Fibroblast of lung (primary cell): ENCODE measurements at regions not wholly inside any gene's neighbourhood (a gene's known extent, or its start where the extent isn't known, plus 50 kb on each side); places are given as distances from the start of the nearest gene placed in this dataset.

Experiments used
- DNase-seq, 2 donors: peaks; one replicate each; pipeline versions ENCODE4 v3.0.0 to v3.0.0-alpha.2; 2010; ENCODE audit warnings: low read depth in 2 of 2
- H2AFZ ChIP-seq: 2 replicates; pipeline ENCODE4 v1.5.1; 2012; ENCODE audit warnings: low read length, control low read depth, inconsistent platforms
- H3K27ac ChIP-seq: 2 replicates; pipeline ENCODE4 v1.5.1; 2011; ENCODE audit warnings: low read length, control low read depth; ENCODE audit not compliant: insufficient read depth
- H3K27me3 ChIP-seq: 2 replicates; pipeline ENCODE4 v1.5.1; 2011; ENCODE audit warnings: mild to moderate bottlenecking, low read length; ENCODE audit not compliant: control insufficient read depth, insufficient read depth
- H3K36me3 ChIP-seq: 2 replicates; pipeline ENCODE4 v1.5.1; 2011; ENCODE audit warnings: low read length; ENCODE audit not compliant: control insufficient read depth, insufficient read depth
- H3K4me1 ChIP-seq: 2 replicates; pipeline ENCODE4 v1.5.1; 2011; ENCODE audit warnings: low read length; ENCODE audit not compliant: control insufficient read depth, insufficient read depth; ENCODE audit errors: extremely low read depth
- H3K4me2 ChIP-seq: 2 replicates; pipeline ENCODE4 v1.5.1; 2011; ENCODE audit warnings: low read length, control low read depth; ENCODE audit not compliant: insufficient read depth; ENCODE audit errors: extremely low read depth
- H3K4me3 ChIP-seq, 4 experiments: fragments of 200-600 bp in 1 of 4; sonication (generic) in 1 of 4; replicated peaks in 1 of 4; 2 replicates each; pipeline ENCODE4 v1.5.1; 2011 to 2016; ENCODE audit warnings: low read length in 4 of 4, low read depth in 3 of 4, mild to moderate bottlenecking in 3 of 4, control low read depth in 2 of 4, inconsistent platforms in 1 of 4, mixed read lengths in 1 of 4; ENCODE audit not compliant: insufficient read depth in 1 of 4; ENCODE audit errors: control extremely low read depth in 1 of 4
- H3K79me2 ChIP-seq: 2 replicates; pipeline ENCODE4 v1.5.1; 2012; ENCODE audit warnings: mild to moderate bottlenecking, low read length, inconsistent platforms; ENCODE audit not compliant: control insufficient read depth, insufficient read depth
- H3K9ac ChIP-seq: 2 replicates; pipeline ENCODE4 v1.5.1; 2011; ENCODE audit warnings: mild to moderate bottlenecking, low read length, control low read depth; ENCODE audit not compliant: insufficient read depth
- H3K9me3 ChIP-seq: 2 replicates; pipeline ENCODE4 v1.5.1; 2012; ENCODE audit warnings: low read depth, low read length; ENCODE audit not compliant: control insufficient read depth, insufficient read depth
- H4K20me1 ChIP-seq: 2 replicates; pipeline ENCODE4 v1.5.1; 2011; ENCODE audit warnings: low read length; ENCODE audit not compliant: control insufficient read depth, insufficient read depth; ENCODE audit errors: extremely low read depth
- EZH2 ChIP-seq: IDR thresholded peaks from 2 replicates; pipeline ENCODE4 v1.5.1; 2012; ENCODE audit warnings: low read length, control low read depth, mild to moderate bottlenecking; ENCODE audit errors: missing control alignments
- TF ChIP-seq, protein P1 (sequence below), 2 donors: IDR thresholded peaks in 1 of 2; conservative IDR thresholded peaks in 1 of 2; 1 replicate in 1 of 2; 2 replicates in 1 of 2; pipeline ENCODE4 v1.5.1; 2011 to 2012; ENCODE audit warnings: low read length in 2 of 2, control low read depth in 1 of 2, inconsistent platforms in 1 of 2, low read depth in 1 of 2, mild to moderate bottlenecking in 1 of 2

DNA sequence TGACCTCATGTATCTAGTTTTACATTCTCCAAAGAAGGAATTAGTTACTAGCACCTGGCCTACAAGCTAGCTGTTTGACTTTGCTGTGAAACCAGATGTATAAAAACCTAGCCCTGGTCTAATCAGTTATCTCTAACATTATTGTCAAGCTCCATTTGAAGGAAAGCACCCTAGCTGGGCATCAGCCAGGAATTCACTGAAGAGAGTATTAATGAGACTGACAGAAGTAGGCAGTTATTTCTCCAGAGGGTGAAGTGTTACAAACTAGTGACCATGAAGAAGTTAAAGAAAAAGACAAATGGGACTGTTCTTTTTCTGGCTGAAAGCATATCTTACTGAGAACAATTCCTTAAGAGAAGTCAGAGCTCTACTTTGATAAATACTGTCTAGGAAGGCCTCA lies 2529.3 kb upstream of the PCDH20 start:
- H3K36me3 ChIP-seq: no peaks in the 10 kb centered on the region
- H3K27me3 ChIP-seq: no peaks in the 10 kb centered on the region
- no peak overlapping the region for H3K9ac ChIP-seq
- no peak overlapping the region for H2AFZ ChIP-seq
- peak in 1 of 2 donors; percentile 0 for DNase-seq
- no peak overlapping the region for H3K4me3 ChIP-seq
- H4K20me1 ChIP-seq: no peaks in the 10 kb centered on the region
- no peaks in the 10 kb centered on the region for H3K4me1 ChIP-seq
- no peaks in the 10 kb centered on the region for H3K79me2 ChIP-seq
- no peak overlapping the region for H3K4me2 ChIP-seq
- TF ChIP-seq, protein P1, sequence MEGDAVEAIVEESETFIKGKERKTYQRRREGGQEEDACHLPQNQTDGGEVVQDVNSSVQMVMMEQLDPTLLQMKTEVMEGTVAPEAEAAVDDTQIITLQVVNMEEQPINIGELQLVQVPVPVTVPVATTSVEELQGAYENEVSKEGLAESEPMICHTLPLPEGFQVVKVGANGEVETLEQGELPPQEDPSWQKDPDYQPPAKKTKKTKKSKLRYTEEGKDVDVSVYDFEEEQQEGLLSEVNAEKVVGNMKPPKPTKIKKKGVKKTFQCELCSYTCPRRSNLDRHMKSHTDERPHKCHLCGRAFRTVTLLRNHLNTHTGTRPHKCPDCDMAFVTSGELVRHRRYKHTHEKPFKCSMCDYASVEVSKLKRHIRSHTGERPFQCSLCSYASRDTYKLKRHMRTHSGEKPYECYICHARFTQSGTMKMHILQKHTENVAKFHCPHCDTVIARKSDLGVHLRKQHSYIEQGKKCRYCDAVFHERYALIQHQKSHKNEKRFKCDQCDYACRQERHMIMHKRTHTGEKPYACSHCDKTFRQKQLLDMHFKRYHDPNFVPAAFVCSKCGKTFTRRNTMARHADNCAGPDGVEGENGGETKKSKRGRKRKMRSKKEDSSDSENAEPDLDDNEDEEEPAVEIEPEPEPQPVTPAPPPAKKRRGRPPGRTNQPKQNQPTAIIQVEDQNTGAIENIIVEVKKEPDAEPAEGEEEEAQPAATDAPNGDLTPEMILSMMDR (conservative IDR thresholded peaks at IDR 0.05 in 1 of 2, IDR thresholded peaks at IDR 0.05 in 1 of 2; ENCODE audit: low read depth in 1 of 2, low read length in 2 of 2): no peak
- TF ChIP-seq EZH2: no peak
- no peaks in the 10 kb centered on the region for H3K9me3 ChIP-seq
- no peak overlapping the region for H3K27ac ChIP-seq

GRCh38 chr13:63942372-63942771 lies 2526.7 kb upstream of the PCDH20 start:
- no peaks in the 10 kb centered on the region for H4K20me1 ChIP-seq
- no peaks in the 10 kb centered on the region for H3K4me1 ChIP-seq
- H3K4me2 ChIP-seq: no peak overlapping the region
- no peak overlapping the region for H3K4me3 ChIP-seq
- DNase-seq: peak in 1 of 2 donors; percentile 57
- TF ChIP-seq, protein P1 (conservative IDR thresholded peaks at IDR 0.05 in 1 of 2, IDR thresholded peaks at IDR 0.05 in 1 of 2; ENCODE audit: low read depth in 1 of 2, low read length in 2 of 2): no peak
- TF ChIP-seq EZH2: no peak
- H3K27me3 ChIP-seq: no peaks in the 10 kb centered on the region
- H2AFZ ChIP-seq: no peak overlapping the region
- H3K27ac ChIP-seq: no peak overlapping the region
- H3K79me2 ChIP-seq: no peaks in the 10 kb centered on the region
- no peaks in the 10 kb centered on the region for H3K9me3 ChIP-seq
- H3K9ac ChIP-seq: no peak overlapping the region
- H3K36me3 ChIP-seq: no peaks in the 10 kb centered on the region

DNA sequence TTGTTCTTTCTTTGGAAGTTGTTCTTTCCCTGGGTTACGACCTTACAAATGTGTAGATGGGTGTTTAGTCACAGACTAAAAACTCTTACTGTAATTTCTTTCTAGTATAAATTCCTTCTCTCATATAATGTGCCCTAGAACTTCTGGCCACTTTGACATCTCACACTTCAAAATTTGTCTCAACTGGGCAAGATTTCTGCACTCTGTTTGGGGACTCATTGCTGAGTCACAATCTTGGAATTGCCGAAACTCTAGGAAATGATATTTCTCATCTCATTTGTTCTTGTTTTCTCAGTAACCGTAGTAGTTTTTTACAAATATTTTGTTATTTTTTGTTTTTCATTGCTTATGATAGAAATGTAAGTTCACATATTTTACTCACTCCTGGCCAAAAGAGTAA lies 2523.2 kb upstream of the PCDH20 start:
- DNase-seq: peak; percentile 1 to 74
- Histone ChIP-seq H3K4me3 (no peak overlapping the region), H3K4me2 (no peak overlapping the region), H3K36me3 (no peaks in the 10 kb centered on the region), H4K20me1 (no peaks in the 10 kb centered on the region), H3K9ac (no peak overlapping the region), H3K27ac (no peak overlapping the region), H2AFZ (no peak overlapping the region), H3K27me3 (no peaks in the 10 kb centered on the region), H3K4me1 (no peaks in the 10 kb centered on the region), H3K79me2 (no peaks in the 10 kb centered on the region), H3K9me3 (no peaks in the 10 kb centered on the region)
- TF ChIP-seq, protein P1 (conservative IDR thresholded peaks at IDR 0.05 in 1 of 2, IDR thresholded peaks at IDR 0.05 in 1 of 2; ENCODE audit: low read depth in 1 of 2, low read length in 2 of 2): no peak
- TF ChIP-seq EZH2: no peak
